RPMI8226 (cell line): ENCODE measurements at regions not wholly inside any gene's neighbourhood (a gene's known extent, or its start where the extent isn't known, plus 50 kb on each side); places are given as distances from the start of the nearest gene placed in this dataset.
A peak's percentile ranks its signal among the peaks of the same experiment; 100 is the strongest.

Source experiments
- DNase-seq: peaks from one replicate; pipeline ENCODE4 v3.0.0-alpha.2; 2015

DNA sequence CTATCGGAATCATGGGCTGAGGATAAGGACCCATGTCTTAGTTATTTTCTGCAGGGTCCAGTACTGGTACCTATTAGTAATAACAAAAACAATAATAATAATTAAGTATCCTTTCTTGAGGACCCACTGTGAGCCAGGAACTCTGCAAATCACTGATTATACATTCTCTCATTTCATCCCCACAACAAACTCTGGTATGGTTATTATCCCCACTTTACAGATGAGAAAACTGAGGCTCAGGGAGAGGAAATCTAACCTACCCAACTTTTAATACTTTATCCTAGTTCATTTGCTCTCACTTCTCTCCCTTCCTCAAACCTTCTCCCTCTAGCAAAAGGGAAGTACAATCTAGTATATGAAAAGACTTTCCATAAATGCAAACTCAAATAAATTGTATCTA lies 528.4 kb upstream of the PROK2 start:
- DNase-seq: no peak

DNA sequence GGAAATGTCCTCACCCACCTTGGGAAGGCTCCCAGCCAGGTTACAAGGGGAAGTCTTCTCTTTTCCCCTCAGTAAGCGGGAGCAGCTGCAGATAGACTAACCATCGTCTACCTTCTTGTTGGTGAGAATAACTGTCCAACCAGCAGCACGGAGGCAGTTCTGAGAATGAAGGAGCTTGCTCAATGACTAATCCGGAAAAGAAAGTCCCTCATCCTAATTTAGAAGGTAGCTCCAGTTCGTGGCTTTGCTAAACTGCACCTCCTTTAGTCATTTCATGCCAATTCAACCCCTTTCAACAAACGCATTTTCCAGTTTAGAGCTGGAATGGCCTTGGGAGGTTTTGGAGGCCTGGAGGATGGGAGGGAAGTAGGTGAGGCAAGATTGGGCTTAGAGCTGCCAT lies 527.4 kb upstream of the PROK2 start:
- no peak for DNase-seq

DNA sequence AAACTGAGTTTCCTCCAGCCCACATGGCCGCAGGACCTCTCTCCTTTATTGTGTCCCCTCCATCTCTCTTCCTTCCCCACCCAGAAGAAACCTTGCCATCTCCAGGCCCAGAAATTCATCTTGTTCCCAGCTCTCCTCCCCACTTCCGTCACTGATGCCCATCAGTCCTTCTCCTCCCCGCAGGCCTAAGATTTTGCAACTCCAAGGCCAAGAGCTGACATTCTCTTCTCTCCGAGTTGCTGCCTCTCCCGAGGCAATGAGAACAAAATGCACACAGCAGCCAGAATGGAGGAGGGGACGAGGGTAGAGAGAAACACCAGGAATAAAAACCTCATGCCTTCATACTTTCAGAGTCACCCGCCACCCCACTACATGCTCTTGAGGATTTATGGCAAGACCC lies 526.5 kb upstream of the PROK2 start:
- DNase-seq: no peak

DNA sequence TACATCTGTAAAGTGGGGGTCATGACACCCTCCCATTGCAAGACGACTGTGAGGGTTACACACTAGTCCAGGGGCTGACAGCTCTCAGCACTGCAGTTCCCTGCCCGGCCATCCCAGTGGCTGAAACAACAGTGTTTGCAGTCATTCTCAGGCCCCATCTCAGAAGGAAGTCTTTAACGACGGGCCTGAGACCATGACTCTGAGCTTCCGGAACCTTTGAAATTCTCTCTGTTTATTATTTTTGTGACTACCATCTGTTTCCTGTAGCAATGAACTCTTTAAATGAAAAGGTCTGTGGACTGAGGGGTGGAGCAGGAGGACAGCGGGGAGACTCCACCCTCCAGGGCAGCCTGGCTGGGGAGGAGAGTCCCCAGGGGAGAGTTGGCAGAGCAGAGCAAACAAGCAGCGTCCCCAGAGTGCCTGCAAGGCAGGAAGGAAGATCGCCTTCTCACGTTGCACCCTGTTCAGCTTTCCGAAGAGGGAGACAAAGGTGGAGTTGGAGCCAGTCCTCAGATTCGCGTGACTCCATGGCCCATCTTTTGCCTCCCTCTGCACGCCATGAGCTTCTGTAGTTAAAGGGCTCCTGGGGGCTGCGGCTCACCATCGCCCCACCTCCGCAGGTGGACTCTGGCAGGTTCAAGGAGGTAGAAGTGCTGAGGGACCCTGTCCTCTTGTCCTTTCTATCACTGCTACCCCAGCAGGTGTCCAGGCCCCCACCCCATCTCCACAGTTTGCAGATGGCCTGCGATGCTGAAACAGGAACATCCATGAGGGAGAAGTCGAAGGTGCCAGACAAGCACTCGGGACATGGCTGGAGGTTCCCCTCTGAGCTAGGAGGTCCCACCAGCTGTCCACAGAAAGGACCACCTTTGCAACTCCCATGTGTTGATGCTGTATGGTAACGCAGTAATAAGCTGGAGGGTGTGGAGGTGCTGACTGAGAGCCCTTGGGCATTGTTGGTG lies 525.8 kb upstream of the PROK2 start:
- DNase-seq: peak; percentile 54

DNA sequence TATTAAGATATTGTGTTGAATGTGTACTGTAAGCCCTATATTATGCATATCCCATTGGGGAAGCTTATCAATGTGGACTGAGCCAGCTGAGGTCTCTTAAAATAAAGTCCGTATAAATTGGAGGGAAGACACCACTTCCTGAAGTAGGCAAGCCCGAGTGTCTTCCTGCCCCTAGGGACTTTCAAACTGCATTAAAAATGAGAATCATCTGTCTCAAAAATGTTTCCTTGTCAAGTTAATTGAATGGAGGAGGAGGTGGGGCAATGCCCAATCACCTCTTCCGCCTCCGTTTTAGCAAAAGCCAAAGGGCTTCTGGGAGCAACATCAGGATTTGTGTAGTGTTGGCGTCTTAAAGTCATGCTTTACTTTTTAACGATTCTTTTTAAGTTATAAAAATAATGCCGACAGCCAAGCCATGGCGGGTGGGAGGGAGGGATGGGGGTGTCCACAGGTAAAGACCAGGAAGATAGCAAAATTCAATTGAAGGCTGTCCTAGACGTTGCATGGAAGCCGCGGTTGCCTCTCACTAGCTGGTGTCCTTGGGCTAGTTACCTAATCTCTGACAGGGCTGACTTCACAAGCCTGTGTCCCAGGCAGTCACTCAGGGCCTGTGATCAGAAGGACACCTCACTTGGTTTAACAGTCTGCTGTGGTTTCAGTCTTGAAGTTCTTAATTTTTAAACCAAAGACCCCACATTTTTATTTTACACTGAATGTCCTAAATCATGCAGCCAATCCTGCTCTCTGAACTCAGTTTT lies 524.9 kb upstream of the PROK2 start:
- no peak for DNase-seq

DNA sequence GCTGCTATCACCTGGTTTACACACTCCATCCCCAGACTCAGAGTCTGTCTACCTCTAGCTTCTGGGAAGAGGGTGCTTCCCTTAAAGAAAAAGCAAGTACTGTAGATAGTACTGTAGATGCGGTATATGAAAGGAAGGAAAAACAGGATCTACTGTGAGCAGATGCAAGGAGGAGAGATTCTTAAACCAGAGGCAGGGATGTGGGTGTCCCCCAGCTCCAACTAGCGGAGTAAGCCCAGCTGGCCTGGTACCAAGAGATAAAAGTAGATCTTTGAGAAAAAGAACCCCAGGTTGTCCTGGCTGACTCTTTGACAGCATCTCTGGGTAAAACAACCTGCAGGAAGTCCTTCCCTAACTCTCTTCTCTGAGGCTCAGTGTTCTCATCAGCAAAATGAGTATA lies 523.7 kb upstream of the PROK2 start:
- no peak for DNase-seq

DNA sequence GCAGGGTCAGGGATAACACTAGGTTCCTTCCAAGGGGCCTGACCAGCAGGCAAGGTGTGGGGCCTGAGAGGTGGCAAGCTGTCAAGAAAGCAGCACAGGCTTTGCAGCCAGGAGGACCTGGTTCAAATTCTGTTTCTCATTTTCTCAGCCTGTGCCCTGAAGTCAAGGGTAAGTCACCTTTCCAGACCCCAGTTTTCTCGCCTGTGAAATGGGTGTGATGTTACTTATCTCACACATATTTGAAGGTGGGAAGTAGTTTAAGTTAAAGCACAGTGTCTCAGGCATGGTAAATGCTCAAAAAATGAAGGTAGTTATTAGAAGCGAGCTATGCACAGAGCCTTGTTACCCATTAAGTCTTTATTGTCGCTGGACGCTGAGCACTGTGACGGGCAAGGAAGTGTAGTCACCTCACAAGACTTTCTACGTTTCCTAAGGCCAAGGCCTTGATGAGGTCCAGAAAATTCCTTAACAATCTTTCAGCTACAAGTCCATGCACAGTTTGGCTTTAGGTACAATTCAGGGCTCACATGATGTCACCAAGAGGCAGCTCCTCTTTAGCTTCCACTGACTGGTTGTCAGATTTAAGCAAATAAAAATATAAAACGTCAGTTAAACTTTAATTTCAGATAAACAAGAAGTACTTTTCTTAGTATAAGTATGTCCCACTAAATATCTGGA lies 522.6 kb upstream of the PROK2 start:
- DNase-seq: no peak

DNA sequence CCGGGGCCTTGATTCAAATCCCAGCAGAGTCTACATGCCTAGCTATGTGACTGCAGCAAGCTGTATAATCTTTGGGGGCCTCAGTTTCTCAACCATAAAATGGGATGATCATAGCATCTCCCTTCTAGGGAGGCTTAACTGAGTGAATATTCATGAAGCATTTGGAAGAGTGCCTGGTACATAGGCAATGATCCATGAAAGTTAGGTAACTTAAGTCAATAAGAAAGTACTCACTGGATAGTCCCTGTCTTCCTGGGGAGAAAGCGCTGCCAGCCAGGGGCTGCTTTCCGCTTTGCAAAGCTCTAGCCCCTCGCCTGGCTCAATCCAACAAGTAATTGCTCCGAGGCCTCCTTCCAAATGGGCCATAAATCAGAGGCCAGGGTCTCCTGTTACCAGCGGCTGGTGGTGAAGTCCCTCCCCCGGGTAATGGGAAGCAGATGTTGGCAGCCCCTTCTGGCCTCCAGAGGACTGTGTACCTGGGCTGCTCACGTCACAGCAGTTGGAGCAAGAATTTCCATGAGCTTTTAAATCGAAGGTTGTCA lies 521.9 kb upstream of the PROK2 start:
- no peak for DNase-seq

DNA sequence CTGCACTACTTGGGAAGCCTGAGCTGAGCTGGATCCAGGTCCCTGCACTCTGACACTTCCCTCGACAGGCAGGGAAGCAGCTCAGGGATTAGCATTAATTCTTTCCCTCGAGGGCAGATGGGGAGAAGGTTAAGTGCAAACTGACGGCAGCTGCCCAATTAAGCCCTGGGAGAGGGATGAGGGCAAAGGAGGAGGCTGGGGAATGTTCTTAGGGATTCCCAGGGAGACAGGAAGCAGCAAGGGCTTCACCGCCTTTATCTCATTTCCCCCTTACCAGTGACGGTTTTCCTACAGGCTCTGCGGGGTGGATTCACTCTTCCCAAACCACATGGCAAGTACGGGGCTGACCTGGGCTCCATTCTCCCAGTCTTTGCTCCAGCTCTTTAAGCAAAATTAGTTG lies 519.0 kb upstream of the PROK2 start:
- no peak for DNase-seq

DNA sequence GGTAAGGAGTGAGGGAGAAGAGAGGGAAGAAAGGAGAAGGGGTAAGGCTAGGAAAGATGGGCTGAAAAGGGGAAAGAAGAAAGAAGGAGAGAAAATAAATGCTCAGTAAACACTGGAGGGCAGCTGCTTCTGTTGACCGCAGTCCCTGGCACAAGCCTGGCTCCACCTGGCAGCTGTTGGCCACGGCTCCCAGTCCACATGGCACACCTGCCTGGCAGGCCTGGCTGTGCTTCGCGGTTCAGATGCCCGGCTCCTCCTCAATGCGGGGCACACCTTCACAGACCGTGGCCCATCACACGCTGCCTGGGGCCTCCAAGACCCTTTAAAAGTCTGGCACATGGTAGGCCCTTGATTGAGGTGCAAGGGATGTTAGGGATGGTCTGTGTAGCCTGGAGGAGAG lies 516.8 kb upstream of the PROK2 start:
- peak; percentile 65 for DNase-seq

DNA sequence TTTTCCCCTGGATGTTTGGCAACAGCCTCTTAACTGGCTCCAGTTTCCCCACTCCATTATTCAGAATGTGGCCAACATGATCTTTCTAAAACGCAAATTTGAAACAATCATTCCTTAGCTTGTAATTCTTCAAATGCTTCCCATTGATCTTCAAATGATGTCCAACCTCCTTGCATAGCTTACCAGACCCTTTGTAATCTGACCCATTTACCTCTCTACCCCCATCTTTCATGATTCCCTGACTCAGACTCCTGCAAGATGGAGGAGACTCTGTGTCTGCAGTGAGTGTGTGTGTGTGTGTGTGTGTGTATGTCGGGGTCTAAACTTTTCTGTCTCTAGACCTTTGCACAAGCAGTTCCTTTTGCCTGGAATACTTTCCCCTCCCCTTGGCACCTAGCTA lies 515.7 kb upstream of the PROK2 start:
- DNase-seq: no peak

DNA sequence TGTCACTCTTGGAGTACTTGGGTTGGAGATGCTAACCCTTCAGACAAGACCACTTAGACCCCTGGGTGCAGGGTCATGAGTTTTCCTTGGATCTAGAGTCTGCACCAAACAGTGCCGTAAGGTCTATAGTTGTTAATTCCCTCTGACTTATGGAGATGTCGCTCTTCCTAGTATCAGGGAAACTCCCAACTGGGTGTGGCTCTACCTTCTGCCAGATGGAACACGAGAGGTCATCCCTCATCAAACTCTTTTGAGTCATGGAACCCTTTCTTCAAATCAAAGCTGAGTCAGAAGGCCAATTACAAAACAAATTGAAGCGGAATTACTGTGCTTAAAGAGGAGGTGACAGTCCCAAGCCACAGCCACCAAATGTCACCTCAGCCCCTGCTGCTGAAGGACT lies 514.9 kb upstream of the PROK2 start:
- DNase-seq: no peak

DNA sequence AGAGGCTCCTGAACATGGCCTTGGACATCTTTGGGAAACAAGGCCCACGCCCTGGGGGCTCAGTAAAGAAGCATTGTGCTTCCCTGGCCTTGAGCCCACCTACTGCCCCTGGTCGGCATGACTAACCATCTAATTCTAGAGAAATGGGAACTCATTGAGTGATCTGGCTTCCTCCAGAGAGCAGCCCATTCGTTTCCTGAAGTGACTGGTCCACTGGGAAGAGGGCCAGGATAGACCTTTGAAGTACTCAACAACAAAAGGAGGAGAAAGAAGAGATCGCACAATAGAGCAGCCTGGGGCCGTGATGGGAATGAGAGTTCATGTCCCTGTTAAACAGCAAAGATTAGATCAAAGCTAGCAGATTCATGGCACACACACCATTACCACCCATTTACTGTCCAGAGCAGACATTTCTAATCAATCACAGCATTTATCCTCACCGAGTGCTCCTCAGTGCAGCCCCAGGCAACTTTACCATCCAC lies 514.4 kb upstream of the PROK2 start:
- no peak for DNase-seq

DNA sequence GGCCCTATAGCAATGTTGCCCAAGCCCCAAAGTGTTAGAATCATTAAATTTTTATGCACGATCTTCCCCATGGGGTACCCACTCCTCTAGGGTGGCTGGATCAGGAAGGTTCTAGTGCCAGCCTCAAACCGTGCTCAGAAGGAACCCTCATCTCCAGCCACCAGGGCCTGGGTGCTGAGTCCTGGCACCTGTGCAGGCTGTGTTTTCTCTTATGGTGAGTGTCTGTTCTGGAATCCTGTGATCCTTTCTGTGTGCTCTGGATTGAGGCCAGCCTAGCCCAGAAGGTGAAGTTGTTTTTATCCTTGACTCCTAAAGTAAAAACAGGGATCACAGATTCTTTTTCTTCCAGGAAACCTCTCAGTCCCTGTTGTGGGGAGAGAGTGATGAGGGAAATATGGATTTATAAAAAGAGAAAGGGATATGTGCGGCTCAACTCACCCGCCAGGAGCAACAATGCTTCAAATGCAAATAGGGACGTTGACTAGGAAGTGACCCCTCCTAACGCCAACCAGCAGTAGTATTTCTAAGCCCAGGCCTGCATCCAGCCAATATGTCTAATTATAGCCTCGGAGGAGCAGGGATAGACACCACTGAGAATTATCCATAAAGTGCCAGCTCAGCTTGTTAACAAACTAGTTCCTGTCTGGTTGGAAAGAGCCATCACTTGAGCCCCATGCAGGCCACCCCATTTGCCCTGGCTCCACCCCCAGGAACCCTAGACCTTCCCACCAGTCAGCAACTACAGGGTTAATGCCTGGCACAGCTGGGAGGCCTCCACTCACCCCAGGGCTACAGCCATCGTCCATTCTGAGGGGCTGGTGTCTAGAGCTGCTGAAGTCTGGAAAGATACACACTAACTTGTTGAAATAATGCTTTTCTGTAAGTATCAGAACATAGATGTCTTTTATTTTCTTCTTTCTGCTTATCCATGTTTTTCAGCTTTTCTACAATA lies 513.5 kb upstream of the PROK2 start:
- DNase-seq: no peak

DNA sequence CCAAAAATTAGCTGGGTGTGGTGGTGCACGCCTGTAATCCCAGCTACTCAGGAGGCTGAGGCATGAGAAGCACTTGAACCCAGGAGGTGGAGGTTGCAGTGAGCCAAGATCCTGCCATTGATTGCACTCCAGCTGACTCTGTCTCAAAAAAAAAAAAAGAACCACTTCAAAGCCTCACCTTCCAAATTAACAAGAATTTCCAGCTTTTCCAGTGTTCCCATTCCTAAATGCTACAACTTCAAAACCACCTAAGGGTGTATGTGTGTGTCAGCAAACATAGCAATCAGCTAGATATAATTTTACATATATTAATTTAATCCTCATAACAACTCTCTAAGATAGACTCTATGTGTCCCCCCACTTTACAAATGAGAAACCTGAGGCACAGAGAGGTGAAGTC lies 512.5 kb upstream of the PROK2 start:
- DNase-seq: no peak

DNA sequence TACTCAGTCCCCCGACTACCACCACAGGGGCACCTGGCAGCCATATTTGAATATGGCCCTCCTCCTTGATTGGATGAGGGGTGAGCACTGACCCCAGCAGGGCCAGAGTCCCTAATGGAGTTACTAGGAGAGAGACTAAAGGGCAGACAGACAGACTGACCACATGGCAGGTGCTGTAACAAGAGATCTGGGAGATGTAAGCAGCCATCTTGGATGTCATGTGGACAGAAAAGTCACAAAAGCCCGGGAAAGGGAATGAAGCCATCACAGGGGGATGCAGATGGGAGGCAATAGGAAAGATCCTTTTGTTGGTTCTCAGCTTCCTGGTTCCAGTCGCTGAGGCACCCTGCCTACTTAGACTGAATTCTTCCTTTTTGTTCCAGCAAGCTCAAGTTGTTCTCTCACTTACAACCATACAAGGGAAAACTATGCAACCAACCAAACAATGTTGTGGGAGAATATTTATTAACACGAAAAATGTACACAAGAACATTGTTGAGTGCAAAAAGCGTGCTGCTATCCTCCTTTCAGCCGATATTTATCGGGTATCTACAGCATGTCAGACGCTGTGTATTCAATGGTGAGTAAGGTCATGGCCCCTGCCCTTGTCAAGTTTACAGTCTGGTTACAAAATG lies 511.6 kb upstream of the PROK2 start:
- no peak for DNase-seq

DNA sequence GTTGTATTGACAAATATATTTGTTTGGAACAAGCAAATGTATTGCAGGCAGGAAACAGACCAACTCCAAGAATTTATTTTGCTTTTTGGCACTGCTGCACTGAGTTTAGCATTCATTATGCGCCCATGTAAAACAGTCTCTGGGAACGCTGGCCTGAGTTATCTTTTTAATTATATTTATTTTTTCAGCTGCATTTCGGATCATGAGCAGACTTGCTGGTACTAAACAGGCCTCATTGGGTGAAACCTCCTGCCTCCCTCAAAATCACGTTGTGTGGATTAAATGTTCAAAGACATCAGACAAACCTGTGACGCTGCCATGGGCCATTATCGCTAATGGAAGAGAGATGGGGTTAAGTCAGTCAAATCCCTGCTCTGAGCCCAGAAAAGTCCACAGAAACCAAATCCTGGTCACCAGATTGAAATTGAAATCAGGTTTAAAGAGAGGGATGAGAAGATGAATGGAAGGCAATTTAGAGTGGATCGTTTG lies 511.1 kb upstream of the PROK2 start:
- DNase-seq: no peak

DNA sequence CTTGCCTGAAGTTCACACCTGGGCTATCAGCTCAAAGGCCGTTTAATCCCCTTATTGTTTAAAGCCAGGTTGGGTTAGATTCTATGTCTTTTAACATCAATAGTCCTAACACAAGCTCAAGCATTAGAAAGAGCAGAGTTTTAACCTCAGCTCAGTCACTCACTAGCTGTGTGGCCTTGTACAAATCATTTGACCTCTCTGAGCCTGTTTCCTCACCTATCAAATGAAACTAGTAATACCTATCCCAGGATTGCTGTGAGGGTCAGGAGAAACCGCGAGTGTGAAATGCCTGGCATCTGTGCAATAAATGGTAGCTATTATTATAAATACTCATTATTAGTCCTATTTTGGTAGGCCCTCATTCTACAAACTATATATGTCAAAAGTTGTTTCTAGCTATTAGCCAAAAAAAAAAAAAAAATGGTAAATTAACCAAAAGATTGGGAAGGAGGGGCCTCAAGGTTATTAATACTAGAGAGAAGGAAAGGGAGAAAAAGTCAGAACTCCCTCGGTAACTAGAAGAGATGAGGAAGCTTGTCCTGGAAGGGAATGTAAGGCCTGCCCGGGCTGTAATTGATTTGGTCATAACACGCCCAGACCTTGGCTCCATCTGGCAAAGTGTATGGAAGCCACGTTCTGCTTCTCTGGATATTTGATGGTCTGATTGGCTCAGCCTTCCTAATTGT lies 510.5 kb upstream of the PROK2 start:
- DNase-seq: no peak

DNA sequence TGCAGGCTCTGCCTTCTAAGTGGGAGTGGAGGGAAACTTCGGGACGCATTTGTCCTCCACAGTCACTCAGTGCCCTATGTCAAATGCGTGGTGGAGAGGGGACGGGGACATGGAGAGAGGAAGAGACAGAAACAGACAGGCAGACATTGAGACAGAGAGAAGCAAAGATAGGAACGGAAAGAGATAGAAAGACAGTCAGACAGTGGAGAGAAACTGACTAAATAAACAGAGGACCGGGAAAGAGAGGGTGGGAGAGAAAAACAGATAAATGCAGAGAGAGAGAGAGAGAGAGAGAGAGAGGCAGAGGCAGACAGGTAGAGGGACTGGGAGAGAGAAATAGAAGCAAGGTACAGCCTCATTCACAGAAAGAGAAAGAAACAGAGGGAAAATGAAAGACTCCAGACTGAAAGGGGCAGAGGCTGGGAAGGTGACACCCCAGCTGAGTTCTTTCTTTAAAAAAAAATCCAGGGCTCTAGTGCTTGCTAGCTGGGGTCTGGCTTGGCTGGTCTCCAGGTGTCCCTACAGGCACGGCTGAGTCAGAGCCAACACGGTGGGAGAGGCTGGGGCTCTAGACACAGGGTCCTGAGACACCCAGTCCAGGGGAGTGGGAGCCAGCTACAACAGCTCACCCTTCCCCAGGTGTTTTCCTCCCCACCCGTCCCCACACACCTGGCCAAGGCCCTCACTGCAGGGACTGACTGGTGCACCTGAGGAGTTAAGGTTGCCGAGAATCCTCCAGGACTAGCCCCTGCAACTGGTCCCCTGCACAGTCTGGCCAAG lies 506.1 kb upstream of the PROK2 start:
- no peak for DNase-seq

DNA sequence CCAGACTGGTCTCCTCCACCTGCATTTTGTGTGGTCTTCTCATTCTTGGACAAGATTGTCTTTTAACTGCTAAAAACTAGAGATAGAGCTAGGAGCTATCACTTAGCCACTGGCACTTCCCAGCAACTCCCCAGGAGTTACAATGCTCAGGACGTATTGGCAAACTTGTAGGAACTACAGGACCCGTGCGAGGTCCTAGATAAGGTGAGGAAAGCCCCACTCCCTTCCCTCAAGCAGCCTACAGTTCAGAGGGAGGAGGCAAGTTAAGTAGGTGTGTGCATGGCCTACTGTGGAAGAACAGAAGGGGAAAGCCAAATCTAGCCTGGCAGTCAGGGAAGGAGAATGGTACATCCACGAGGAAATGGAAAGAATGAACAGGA lies 504.7 kb upstream of the PROK2 start:
- no peak for DNase-seq
